ENCODE measurements at regions not wholly inside any gene's neighbourhood (a gene's known extent, or its start where the extent isn't known, plus 50 kb on each side); places are given as distances from the start of the nearest gene placed in this dataset.
A peak's percentile ranks its signal among the peaks of the same experiment; 100 is the strongest.

- peaks cover 8% of the 10 kb centered on the region for H3K4me1 ChIP-seq
- H3K4me3 ChIP-seq (ENCODE audit: low read depth, low read length), result no peak overlapping the region
- H3K79me2 ChIP-seq, result no peaks in the 10 kb centered on the region
- H3K9me3 ChIP-seq (ENCODE audit: control insufficient read depth, low read length), result no peaks in the 10 kb centered on the region
- no peak overlapping the region for H3K9ac ChIP-seq
- no peak overlapping the region for H3K27ac ChIP-seq
- H3K4me2 ChIP-seq (ENCODE audit: low read length), result no peak overlapping the region
- H2AFZ ChIP-seq, result no peak overlapping the region
- no peak for TF ChIP-seq CTCF (IDR thresholded peaks at IDR 0.05)
- H3K36me3 ChIP-seq (ENCODE audit: control insufficient read depth, insufficient read depth, low read length), result no peaks in the 10 kb centered on the region
- no peaks in the 10 kb centered on the region for H3K27me3 ChIP-seq (ENCODE audit: control insufficient read depth, insufficient read depth, low read length)
Measured at GRCh38 chr20:40196846-40197436, 492.1 kb downstream of the MAFB start.

GRCh38 chr20:40195742-40196141 is 493.3 kb downstream of the MAFB start:
- Histone ChIP-seq H3K9ac (no peak overlapping the region), H2AFZ (peak overlapping the region; percentile 59), H3K4me3 (ENCODE audit: low read depth, low read length) (no peak overlapping the region), H3K27ac (no peak overlapping the region), H3K4me1 (peaks cover 8% of the 10 kb centered on the region), H3K36me3 (ENCODE audit: control insufficient read depth, insufficient read depth, low read length) (no peaks in the 10 kb centered on the region), H3K79me2 (no peaks in the 10 kb centered on the region), H3K9me3 (ENCODE audit: control insufficient read depth, low read length) (no peaks in the 10 kb centered on the region), H3K4me2 (ENCODE audit: low read length) (no peak overlapping the region), H3K27me3 (ENCODE audit: control insufficient read depth, insufficient read depth, low read length) (no peaks in the 10 kb centered on the region)
- TF ChIP-seq CTCF (IDR thresholded peaks at IDR 0.05), result no peak

GRCh38 chr20:40192529-40192928 is 496.5 kb downstream of the MAFB start:
- H3K9ac ChIP-seq, result no peak overlapping the region
- no peak overlapping the region for H3K4me2 ChIP-seq (ENCODE audit: low read length)
- H3K79me2 ChIP-seq, result no peaks in the 10 kb centered on the region
- H3K4me3 ChIP-seq (ENCODE audit: low read depth, low read length), result no peak overlapping the region
- H3K4me1 ChIP-seq, result peaks cover 8% of the 10 kb centered on the region
- H3K36me3 ChIP-seq (ENCODE audit: control insufficient read depth, insufficient read depth, low read length), result no peaks in the 10 kb centered on the region
- H3K9me3 ChIP-seq (ENCODE audit: control insufficient read depth, low read length), result no peaks in the 10 kb centered on the region
- TF ChIP-seq CTCF (IDR thresholded peaks at IDR 0.05), result no peak
- H3K27ac ChIP-seq, result no peak overlapping the region
- no peaks in the 10 kb centered on the region for H3K27me3 ChIP-seq (ENCODE audit: control insufficient read depth, insufficient read depth, low read length)
- H2AFZ ChIP-seq, result no peak overlapping the region

DNA sequence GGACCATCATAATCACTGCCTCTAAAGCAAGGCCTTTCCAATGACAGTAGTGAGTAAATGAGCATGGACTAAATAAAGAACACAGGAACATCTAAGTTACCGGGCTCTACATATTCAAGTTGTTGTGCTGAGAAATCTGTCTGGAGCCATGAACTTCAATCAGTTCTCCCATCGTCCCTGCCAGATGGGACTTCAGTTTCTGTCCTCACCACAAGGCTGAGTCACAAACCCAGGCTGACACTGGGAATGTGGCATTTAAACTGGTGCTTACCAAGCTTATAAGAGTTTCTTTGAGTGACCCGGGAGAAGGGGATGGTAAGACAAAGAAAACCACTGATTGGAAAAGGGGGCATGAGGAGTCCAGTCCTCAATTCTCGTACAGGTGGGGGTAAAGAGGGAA is 497.0 kb downstream of the MAFB start:
- TF ChIP-seq CTCF (IDR thresholded peaks at IDR 0.05), result no peak
- peaks cover 8% of the 10 kb centered on the region for H3K4me1 ChIP-seq
- H3K9me3 ChIP-seq (ENCODE audit: control insufficient read depth, low read length), result no peaks in the 10 kb centered on the region
- H3K4me2 ChIP-seq (ENCODE audit: low read length), result no peak overlapping the region
- H2AFZ ChIP-seq, result peak overlapping the region; percentile 2
- H3K27me3 ChIP-seq (ENCODE audit: control insufficient read depth, insufficient read depth, low read length), result no peaks in the 10 kb centered on the region
- no peak overlapping the region for H3K4me3 ChIP-seq (ENCODE audit: low read depth, low read length)
- no peak overlapping the region for H3K9ac ChIP-seq
- H3K79me2 ChIP-seq, result no peaks in the 10 kb centered on the region
- H3K27ac ChIP-seq, result no peak overlapping the region
- H3K36me3 ChIP-seq (ENCODE audit: control insufficient read depth, insufficient read depth, low read length), result no peaks in the 10 kb centered on the region

GRCh38 chr20:40191573-40191972 is 497.5 kb downstream of the MAFB start:
- no peaks in the 10 kb centered on the region for H3K27me3 ChIP-seq (ENCODE audit: control insufficient read depth, insufficient read depth, low read length)
- no peak overlapping the region for H3K27ac ChIP-seq
- H3K9me3 ChIP-seq (ENCODE audit: control insufficient read depth, low read length), result no peaks in the 10 kb centered on the region
- no peaks in the 10 kb centered on the region for H3K36me3 ChIP-seq (ENCODE audit: control insufficient read depth, insufficient read depth, low read length)
- H3K4me2 ChIP-seq (ENCODE audit: low read length), result no peak overlapping the region
- no peak for TF ChIP-seq CTCF (IDR thresholded peaks at IDR 0.05)
- no peaks in the 10 kb centered on the region for H3K79me2 ChIP-seq
- peaks cover 8% of the 10 kb centered on the region for H3K4me1 ChIP-seq
- no peak overlapping the region for H2AFZ ChIP-seq
- no peak overlapping the region for H3K4me3 ChIP-seq (ENCODE audit: low read depth, low read length)
- no peak overlapping the region for H3K9ac ChIP-seq

Data from parathyroid adenoma (tissue), 2 donors.